ENCODE measurements at regions not wholly inside any gene's neighbourhood (a gene's known extent, or its start where the extent isn't known, plus 50 kb on each side); places are given as distances from the start of the nearest gene placed in this dataset.

DNA sequence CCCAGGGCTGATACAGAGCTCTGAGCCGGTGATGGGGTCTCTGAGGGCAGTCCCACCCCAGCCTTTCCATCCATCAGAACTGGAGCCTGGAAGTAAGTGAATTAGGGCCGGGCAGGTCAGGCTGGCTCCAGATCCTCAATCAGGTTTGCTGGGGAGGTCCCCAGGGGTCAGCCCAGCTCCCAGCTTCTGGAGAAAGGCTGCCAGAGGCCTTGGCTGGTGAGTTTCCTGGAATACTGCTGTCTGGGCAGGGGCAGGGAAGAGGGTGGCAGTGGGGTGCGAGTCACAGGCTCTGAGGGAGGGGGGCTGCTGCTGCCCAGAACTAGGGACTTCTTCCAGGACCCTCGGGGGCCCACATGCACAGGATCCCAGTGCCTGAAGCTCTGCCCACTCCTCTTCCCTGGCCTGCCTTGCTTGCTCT is 200.6 kb upstream of the MVB12B start:
- Histone ChIP-seq H3K79me2 (ENCODE audit: low read depth) (no peaks in the 10 kb centered on the region), H3K4me2 (no peak overlapping the region), H2AFZ (no peak overlapping the region), H3K4me3 (no peak overlapping the region), H3K4me1 (replicated peaks; ENCODE audit: insufficient read depth) (no peaks in the 10 kb centered on the region), H3K9me2 (ENCODE audit: insufficient read depth) (no peaks in the 10 kb centered on the region), H3K9me3 (ENCODE audit: insufficient read depth, low read depth) (no peaks in the 10 kb centered on the region), H4K20me1 (ENCODE audit: insufficient read depth) (no peaks in the 10 kb centered on the region), H3F3A (ENCODE audit: insufficient read depth, low read depth) (no peaks in the 10 kb centered on the region), H3K36me3 (ENCODE audit: low read depth) (no peaks in the 10 kb centered on the region), H3K27ac (no peak overlapping the region), H3K27me3 (ENCODE audit: insufficient read depth, low read depth) (peaks cover 86% of the 10 kb centered on the region)
- ChIA-PET CTCF (no interaction called here), POLR2A (ENCODE audit: unreplicated experiment) (no interaction called here)
- intact Hi-C loops (cut with micrococcal nuclease; ENCODE audit: unreplicated experiment), result no loop called here
- no peak for DNase-seq
- TF ChIP-seq, protein P1, sequence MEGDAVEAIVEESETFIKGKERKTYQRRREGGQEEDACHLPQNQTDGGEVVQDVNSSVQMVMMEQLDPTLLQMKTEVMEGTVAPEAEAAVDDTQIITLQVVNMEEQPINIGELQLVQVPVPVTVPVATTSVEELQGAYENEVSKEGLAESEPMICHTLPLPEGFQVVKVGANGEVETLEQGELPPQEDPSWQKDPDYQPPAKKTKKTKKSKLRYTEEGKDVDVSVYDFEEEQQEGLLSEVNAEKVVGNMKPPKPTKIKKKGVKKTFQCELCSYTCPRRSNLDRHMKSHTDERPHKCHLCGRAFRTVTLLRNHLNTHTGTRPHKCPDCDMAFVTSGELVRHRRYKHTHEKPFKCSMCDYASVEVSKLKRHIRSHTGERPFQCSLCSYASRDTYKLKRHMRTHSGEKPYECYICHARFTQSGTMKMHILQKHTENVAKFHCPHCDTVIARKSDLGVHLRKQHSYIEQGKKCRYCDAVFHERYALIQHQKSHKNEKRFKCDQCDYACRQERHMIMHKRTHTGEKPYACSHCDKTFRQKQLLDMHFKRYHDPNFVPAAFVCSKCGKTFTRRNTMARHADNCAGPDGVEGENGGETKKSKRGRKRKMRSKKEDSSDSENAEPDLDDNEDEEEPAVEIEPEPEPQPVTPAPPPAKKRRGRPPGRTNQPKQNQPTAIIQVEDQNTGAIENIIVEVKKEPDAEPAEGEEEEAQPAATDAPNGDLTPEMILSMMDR (conservative IDR thresholded peaks at IDR 0.05), result no peak
- no peak for TF ChIP-seq EZH2 (IDR thresholded peaks at IDR 0.05; ENCODE audit: low read depth)
- BruUV-seq (replicated peaks), result no TSS peak

DNA sequence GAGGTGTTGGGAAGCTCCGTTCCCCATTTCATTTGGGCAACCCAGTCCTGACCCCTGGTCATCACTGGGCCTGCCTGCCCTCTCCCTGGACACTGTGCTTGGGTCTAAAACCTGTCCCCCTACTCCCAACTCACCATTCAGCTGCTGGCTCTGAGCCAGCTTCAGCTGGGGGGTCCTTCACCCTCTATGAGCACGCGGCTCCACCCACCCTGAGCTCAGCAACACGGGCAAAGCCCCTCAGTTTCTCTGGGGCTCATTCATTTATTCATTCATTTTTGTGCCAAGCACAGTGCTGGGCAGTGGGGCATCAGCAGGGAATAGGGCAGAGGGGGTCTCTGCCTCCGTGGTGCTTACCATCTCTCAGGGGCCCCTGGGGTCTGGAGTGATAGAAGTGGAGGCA is 199.8 kb upstream of the MVB12B start:
- DNase-seq, result no peak
- CTCF ChIA-PET, result no interaction called here
- TF ChIP-seq, protein P1 (conservative IDR thresholded peaks at IDR 0.05), result no peak
- TF ChIP-seq EZH2 (IDR thresholded peaks at IDR 0.05; ENCODE audit: low read depth), result no peak
- H3F3A ChIP-seq (ENCODE audit: insufficient read depth, low read depth), result no peaks in the 10 kb centered on the region
- no peaks in the 10 kb centered on the region for H3K4me1 ChIP-seq (replicated peaks; ENCODE audit: insufficient read depth)
- H2AFZ ChIP-seq, result no peak overlapping the region
- intact Hi-C loops (cut with micrococcal nuclease; ENCODE audit: unreplicated experiment), result no loop called here
- H3K79me2 ChIP-seq (ENCODE audit: low read depth), result no peaks in the 10 kb centered on the region
- POLR2A ChIA-PET (ENCODE audit: unreplicated experiment), result interaction anchor here (0.7 kb wide), 1 partner anchor 22 kb away, joined by 6 read pairs; no protein-coding TSS in a partner anchor
- no peaks in the 10 kb centered on the region for H4K20me1 ChIP-seq (ENCODE audit: insufficient read depth)
- H3K27ac ChIP-seq, result no peak overlapping the region
- H3K27me3 ChIP-seq (ENCODE audit: insufficient read depth, low read depth), result peaks cover 94% of the 10 kb centered on the region
- H3K9me2 ChIP-seq (ENCODE audit: insufficient read depth), result no peaks in the 10 kb centered on the region
- H3K4me3 ChIP-seq, result no peak overlapping the region
- H3K36me3 ChIP-seq (ENCODE audit: low read depth), result no peaks in the 10 kb centered on the region
- no peaks in the 10 kb centered on the region for H3K9me3 ChIP-seq (ENCODE audit: insufficient read depth, low read depth)
- BruUV-seq (replicated peaks), result no TSS peak
- H3K4me2 ChIP-seq, result no peak overlapping the region

DNA sequence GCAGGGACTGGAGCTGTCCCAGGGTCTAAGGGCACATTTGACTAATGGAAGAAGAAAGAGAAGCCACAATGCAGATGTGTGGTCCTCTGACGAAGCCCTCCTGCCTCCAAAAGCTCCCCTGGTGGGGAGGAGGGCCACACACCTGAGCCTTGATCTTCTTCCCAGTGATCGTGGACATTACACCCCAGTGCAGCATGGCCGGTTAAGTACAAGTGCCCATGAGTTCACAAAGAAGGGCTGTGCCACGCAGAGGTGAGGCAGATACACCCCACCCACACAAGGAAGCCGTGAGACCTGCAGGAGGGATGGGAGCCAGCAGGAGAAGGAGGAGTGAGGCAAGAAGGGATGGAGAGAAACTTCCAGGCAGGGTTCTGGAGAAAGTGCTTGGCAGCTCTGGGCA is 199.0 kb upstream of the MVB12B start:
- no peaks in the 10 kb centered on the region for H3F3A ChIP-seq (ENCODE audit: insufficient read depth, low read depth)
- H3K9me3 ChIP-seq (ENCODE audit: insufficient read depth, low read depth), result no peaks in the 10 kb centered on the region
- CTCF ChIA-PET, result interaction anchor here (0.6 kb wide), 1 partner anchor 640 kb away, joined by 7 read pairs; no protein-coding TSS in a partner anchor
- H3K27me3 ChIP-seq (ENCODE audit: insufficient read depth, low read depth), result peaks cover 94% of the 10 kb centered on the region
- no peaks in the 10 kb centered on the region for H3K36me3 ChIP-seq (ENCODE audit: low read depth)
- no peaks in the 10 kb centered on the region for H3K9me2 ChIP-seq (ENCODE audit: insufficient read depth)
- no peak overlapping the region for H3K4me2 ChIP-seq
- POLR2A ChIA-PET (ENCODE audit: unreplicated experiment), result interaction anchor here (0.7 kb wide), 1 partner anchor 22 kb away, joined by 6 read pairs; no protein-coding TSS in a partner anchor
- no peaks in the 10 kb centered on the region for H3K4me1 ChIP-seq (replicated peaks; ENCODE audit: insufficient read depth)
- intact Hi-C loops (cut with micrococcal nuclease; ENCODE audit: unreplicated experiment), result no loop called here
- H3K79me2 ChIP-seq (ENCODE audit: low read depth), result no peaks in the 10 kb centered on the region
- no peak overlapping the region for H2AFZ ChIP-seq
- DNase-seq, result no peak
- no peak overlapping the region for H3K27ac ChIP-seq
- no TSS peak for BruUV-seq (replicated peaks)
- H4K20me1 ChIP-seq (ENCODE audit: insufficient read depth), result no peaks in the 10 kb centered on the region
- H3K4me3 ChIP-seq, result no peak overlapping the region
- no peak for TF ChIP-seq EZH2 (IDR thresholded peaks at IDR 0.05; ENCODE audit: low read depth)
- TF ChIP-seq, protein P1 (conservative IDR thresholded peaks at IDR 0.05), result no peak
